ENCODE measurements at regions not wholly inside any gene's neighbourhood (a gene's known extent, or its start where the extent isn't known, plus 50 kb on each side); places are given as distances from the start of the nearest gene placed in this dataset.

DNA sequence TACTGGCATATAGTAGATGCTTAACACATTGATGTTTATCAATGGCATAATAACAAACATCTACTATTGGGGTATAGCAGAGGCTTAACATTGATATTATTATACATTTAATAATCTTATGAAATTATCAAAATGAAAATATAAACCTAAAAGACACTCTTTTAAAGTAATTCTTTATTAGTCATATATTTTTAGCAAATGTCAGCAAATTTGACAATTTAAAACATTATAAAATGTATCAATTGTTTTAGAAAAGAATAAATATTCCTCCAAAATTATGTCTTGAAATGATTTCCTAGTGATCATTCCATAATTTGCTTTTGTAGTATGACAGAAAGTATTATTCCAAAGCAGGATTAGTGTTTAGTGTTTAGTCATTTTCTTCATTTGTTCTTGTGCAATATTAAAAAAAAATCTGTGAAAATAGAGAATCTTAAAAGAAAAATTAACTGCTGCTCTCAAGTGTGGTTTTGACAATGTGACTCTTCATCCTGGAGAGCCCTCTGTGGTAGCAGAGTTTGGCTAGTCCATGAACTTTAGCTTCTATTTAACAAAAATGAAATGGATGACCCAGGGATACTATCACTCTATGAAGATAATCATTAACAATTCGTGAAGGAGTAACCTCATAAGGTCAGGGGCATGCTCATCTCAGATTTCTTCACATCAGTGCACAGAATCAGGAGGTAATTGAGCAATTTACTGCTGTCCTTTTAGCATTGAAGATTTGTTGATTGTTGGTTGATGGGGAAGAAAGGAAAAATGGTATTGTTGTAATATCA lies 1018.5 kb downstream of the LRFN5 start:
- Histone ChIP-seq H3K4me3 (ENCODE audit: low read length) (no peak overlapping the region), H3K79me2 (ENCODE audit: low read length) (no peaks in the 10 kb centered on the region), H4K20me1 (ENCODE audit: low read length) (no peaks in the 10 kb centered on the region), H3K9ac (ENCODE audit: low read length) (no peak overlapping the region), H3K36me3 (ENCODE audit: low read depth, low read length) (no peaks in the 10 kb centered on the region), H2AFZ (ENCODE audit: low read length) (no peak overlapping the region), H3K27me3 (ENCODE audit: low read length) (no peaks in the 10 kb centered on the region), H3K9me3 (ENCODE audit: low read length) (no peaks in the 10 kb centered on the region), H3K4me1 (ENCODE audit: insufficient read depth, low read length) (no peaks in the 10 kb centered on the region), H3K4me2 (ENCODE audit: low read length) (no peak overlapping the region), H3F3A (ENCODE audit: low read length, unreplicated experiment) (no peaks in the 10 kb centered on the region), H3K27ac (ENCODE audit: low read length) (no peak overlapping the region), H3K9me2 (replicated peaks; ENCODE audit: low read length) (no peaks in the 10 kb centered on the region)
- intact Hi-C loops (cut with micrococcal nuclease) = no loop called here
- ChIA-PET POLR2A (ENCODE audit: unreplicated experiment) (interaction anchor here (0.6 kb wide), 1 partner anchor 953 kb away, joined by 4 read pairs; no protein-coding TSS in a partner anchor), CTCF (no interaction called here)
- TF ChIP-seq EZH2phosphoT487 (IDR thresholded peaks at IDR 0.05; ENCODE audit: borderline replicate concordance, low read length) (no peak), EZH2 (IDR thresholded peaks at IDR 0.05; ENCODE audit: low read length, unreplicated experiment) (no peak)
- TF ChIP-seq, protein P1, sequence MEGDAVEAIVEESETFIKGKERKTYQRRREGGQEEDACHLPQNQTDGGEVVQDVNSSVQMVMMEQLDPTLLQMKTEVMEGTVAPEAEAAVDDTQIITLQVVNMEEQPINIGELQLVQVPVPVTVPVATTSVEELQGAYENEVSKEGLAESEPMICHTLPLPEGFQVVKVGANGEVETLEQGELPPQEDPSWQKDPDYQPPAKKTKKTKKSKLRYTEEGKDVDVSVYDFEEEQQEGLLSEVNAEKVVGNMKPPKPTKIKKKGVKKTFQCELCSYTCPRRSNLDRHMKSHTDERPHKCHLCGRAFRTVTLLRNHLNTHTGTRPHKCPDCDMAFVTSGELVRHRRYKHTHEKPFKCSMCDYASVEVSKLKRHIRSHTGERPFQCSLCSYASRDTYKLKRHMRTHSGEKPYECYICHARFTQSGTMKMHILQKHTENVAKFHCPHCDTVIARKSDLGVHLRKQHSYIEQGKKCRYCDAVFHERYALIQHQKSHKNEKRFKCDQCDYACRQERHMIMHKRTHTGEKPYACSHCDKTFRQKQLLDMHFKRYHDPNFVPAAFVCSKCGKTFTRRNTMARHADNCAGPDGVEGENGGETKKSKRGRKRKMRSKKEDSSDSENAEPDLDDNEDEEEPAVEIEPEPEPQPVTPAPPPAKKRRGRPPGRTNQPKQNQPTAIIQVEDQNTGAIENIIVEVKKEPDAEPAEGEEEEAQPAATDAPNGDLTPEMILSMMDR (conservative IDR thresholded peaks at IDR 0.05; ENCODE audit: low read depth, low read length) = no peak
- BruUV-seq (replicated peaks) = no TSS peak
- DNase-seq = no peak
- ATAC-seq = no peak

DNA sequence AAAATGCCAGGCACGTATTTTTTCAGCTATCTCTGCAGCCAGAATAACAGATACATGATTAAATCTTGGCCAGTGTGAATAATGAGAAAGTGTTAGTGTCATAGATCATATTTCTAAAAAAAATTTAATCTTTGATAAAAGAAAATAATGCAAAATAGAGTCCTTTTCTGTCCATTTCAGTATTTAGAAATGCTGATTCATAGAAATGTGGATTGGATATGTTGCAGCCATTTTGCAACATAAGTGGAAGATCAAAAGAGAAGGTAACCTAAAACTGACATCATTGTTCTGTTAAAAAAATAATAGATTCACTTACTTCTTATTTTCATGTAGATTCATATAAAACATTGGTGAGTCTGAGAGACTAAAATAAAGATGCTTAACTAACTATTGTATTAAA lies 1010.3 kb downstream of the LRFN5 start:
- H2AFZ ChIP-seq (ENCODE audit: low read length) = no peak overlapping the region
- TF ChIP-seq EZH2 (IDR thresholded peaks at IDR 0.05; ENCODE audit: low read length, unreplicated experiment) (no peak), EZH2phosphoT487 (IDR thresholded peaks at IDR 0.05; ENCODE audit: borderline replicate concordance, low read length) (no peak)
- TF ChIP-seq, protein P1 (conservative IDR thresholded peaks at IDR 0.05; ENCODE audit: low read depth, low read length) = no peak
- no peak overlapping the region for H3K9ac ChIP-seq (ENCODE audit: low read length)
- H4K20me1 ChIP-seq (ENCODE audit: low read length) = no peaks in the 10 kb centered on the region
- no peak overlapping the region for H3K4me3 ChIP-seq (ENCODE audit: low read length)
- no peak overlapping the region for H3K27ac ChIP-seq (ENCODE audit: low read length)
- no peaks in the 10 kb centered on the region for H3K36me3 ChIP-seq (ENCODE audit: low read depth, low read length)
- no TSS peak for BruUV-seq (replicated peaks)
- DNase-seq = no peak
- H3K9me2 ChIP-seq (replicated peaks; ENCODE audit: low read length) = no peaks in the 10 kb centered on the region; the same call in 1 of the 2 replicates
- H3F3A ChIP-seq (ENCODE audit: low read length, unreplicated experiment) = no peaks in the 10 kb centered on the region
- H3K27me3 ChIP-seq (ENCODE audit: low read length) = no peaks in the 10 kb centered on the region
- no peaks in the 10 kb centered on the region for H3K9me3 ChIP-seq (ENCODE audit: low read length)
- H3K79me2 ChIP-seq (ENCODE audit: low read length) = no peaks in the 10 kb centered on the region
- ATAC-seq = no peak
- no peaks in the 10 kb centered on the region for H3K4me1 ChIP-seq (ENCODE audit: insufficient read depth, low read length)
- intact Hi-C loops (cut with micrococcal nuclease) = no loop called here
- CTCF ChIA-PET = no interaction called here
- POLR2A ChIA-PET (ENCODE audit: unreplicated experiment) = no interaction called here
- H3K4me2 ChIP-seq (ENCODE audit: low read length) = no peak overlapping the region

DNA sequence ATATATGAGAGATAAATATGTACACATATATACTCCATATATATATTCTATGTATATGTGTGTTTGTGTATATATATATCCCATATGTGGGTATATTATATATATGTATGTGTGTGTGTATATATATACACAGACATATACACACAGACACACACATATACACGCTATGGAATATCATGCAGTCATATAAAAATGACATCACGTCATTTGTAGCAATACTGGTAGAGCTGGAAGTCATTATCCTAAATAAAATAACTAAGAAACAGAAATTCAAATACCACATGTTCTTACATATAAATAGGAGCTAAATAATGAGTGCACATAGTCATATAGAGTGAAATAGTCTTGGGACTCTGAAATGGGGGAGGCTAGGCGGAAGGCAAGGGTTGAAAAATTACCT lies 1000.2 kb downstream of the LRFN5 start:
- Histone ChIP-seq H3K4me1 (ENCODE audit: insufficient read depth, low read length) (no peaks in the 10 kb centered on the region), H3K79me2 (ENCODE audit: low read length) (no peaks in the 10 kb centered on the region), H3F3A (ENCODE audit: low read length, unreplicated experiment) (no peaks in the 10 kb centered on the region), H3K27ac (ENCODE audit: low read length) (no peak overlapping the region), H3K27me3 (ENCODE audit: low read length) (no peaks in the 10 kb centered on the region), H2AFZ (ENCODE audit: low read length) (no peak overlapping the region), H4K20me1 (ENCODE audit: low read length) (no peaks in the 10 kb centered on the region), H3K4me3 (ENCODE audit: low read length) (no peak overlapping the region), H3K9me2 (replicated peaks; ENCODE audit: low read length) (no peaks in the 10 kb centered on the region), H3K9ac (ENCODE audit: low read length) (no peak overlapping the region), H3K36me3 (ENCODE audit: low read depth, low read length) (no peaks in the 10 kb centered on the region), H3K4me2 (ENCODE audit: low read length) (no peak overlapping the region), H3K9me3 (ENCODE audit: low read length) (no peaks in the 10 kb centered on the region)
- ATAC-seq (no peak), DNase-seq (no peak)
- BruUV-seq (replicated peaks) = no TSS peak
- intact Hi-C loops (cut with micrococcal nuclease) = no loop called here
- TF ChIP-seq EZH2 (IDR thresholded peaks at IDR 0.05; ENCODE audit: low read length, unreplicated experiment) = no peak
- ChIA-PET POLR2A (ENCODE audit: unreplicated experiment) (interaction anchor here (0.6 kb wide), 2 partner anchors 9 to 211 kb away, joined by 3 read pairs; no protein-coding TSS in a partner anchor), CTCF (no interaction called here)

All from PC-3 (cell line).